ENCODE measurements at regions not wholly inside any gene's neighbourhood (a gene's known extent, or its start where the extent isn't known, plus 50 kb on each side); places are given as distances from the start of the nearest gene placed in this dataset.

DNA sequence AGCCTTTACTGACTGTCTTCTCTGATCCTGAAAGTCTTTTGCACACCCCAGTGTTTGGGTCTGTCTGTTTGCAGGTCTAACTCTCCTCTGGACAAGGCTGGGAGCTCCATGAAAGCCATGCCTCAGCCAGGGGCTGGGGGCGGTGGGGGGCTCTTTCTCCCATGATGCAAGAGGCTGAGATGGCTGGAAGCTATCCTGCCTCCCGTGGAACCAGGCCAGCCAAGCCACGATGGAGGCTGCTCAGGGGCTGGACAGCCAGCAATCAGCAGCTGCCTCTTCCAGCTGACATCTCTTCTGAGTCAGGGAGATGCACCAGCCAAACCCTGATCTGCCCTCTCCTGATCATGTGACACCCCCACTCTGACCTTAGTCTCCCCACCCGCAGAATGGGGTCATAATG is 154.0 kb downstream of the BARX1 start:
- ATAC-seq (ENCODE audit: low FRiP score), result no peak
- TF ChIP-seq, protein P1, sequence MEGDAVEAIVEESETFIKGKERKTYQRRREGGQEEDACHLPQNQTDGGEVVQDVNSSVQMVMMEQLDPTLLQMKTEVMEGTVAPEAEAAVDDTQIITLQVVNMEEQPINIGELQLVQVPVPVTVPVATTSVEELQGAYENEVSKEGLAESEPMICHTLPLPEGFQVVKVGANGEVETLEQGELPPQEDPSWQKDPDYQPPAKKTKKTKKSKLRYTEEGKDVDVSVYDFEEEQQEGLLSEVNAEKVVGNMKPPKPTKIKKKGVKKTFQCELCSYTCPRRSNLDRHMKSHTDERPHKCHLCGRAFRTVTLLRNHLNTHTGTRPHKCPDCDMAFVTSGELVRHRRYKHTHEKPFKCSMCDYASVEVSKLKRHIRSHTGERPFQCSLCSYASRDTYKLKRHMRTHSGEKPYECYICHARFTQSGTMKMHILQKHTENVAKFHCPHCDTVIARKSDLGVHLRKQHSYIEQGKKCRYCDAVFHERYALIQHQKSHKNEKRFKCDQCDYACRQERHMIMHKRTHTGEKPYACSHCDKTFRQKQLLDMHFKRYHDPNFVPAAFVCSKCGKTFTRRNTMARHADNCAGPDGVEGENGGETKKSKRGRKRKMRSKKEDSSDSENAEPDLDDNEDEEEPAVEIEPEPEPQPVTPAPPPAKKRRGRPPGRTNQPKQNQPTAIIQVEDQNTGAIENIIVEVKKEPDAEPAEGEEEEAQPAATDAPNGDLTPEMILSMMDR (IDR thresholded peaks at IDR 0.05), result no peak
- DNase-seq (ENCODE audit: low spot score), result no peak

DNA sequence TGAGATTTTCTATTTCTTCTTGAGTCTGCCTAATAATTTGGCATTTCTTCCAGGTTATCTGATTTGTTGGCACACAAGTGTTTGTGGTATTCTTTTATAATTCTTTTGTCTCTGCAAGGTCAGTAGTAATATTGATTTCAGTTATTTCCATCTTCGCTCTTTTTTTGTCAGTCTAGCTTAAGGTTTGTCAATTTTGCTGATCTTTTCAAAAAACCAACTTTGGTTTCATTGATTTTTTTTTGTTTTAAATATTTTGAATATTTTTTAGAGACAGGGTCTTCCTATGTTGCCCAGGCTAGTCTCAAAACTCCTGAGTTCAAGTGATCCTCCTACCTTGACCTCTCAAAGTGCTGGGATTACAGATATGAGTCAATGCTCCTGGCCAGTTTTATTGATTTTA is 162.8 kb downstream of the BARX1 start:
- no peak for DNase-seq (ENCODE audit: low spot score)
- no peak for ATAC-seq (ENCODE audit: low FRiP score)
- TF ChIP-seq, protein P1 (IDR thresholded peaks at IDR 0.05), result no peak

DNA sequence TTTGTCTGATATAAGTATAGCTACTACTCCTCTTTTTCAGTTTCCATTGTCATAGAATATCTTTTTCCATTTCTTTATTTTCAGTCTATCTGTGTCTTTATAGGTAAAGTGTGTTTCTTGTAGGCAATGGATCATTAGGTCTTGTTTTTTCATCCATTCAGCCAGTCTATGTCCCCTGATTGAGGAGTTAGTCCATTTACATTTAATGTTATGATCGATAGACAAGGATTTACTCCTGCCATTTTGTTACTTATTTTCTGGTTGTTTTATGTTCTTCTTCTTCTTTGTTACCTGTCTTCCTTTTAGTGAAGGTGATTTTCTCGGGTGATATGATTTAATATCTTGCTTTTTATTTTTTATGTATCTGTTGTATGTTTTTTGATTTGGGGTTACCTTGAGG is 169.0 kb downstream of the BARX1 start:
- TF ChIP-seq, protein P1 (IDR thresholded peaks at IDR 0.05), result no peak
- ATAC-seq (ENCODE audit: low FRiP score), result no peak

DNA sequence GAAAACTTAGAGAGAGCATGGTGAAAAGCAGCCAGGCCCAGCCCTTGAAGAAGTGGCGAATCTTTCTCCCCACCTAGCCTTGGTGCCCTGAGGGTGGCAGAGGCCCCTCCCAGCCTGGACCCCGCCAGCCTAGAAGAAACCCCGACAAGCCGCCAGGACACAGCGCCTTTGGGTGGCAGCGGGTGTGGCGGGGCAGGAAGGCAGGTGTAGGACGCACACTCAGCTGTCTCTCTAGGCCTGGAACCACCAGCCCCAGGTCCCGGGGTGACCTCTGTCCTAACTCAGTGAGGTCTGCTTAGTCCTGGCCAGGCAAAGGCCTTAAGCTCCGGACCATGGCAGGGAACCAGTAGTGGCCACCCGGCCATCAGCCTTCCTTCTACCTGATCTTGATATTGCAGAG is 178.3 kb downstream of the BARX1 start:
- ATAC-seq (ENCODE audit: low FRiP score) (no peak), DNase-seq (ENCODE audit: low spot score) (no peak)
- TF ChIP-seq, protein P1 (IDR thresholded peaks at IDR 0.05), result no peak

More for the DNA sequence above, 169.0 kb downstream of the BARX1 start:
- DNase-seq (ENCODE audit: low spot score), result no peak

DNA sequence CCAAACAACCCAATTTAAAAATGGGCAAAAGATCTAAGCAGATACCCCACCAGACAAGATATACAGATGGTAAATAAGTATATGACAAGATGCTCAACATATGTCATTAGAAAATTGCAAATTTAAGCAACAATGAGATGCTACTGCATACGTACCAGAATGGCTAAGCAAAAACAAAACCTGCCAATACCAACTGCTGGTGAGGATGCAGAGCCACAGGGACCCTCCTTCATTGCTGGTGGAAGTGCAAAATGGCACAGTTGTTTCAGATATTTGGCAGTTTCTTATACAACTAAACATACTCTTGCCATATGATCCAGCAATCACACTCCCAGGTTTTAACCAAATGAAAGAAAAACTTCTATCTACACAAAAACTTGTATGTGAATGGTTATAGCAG is 178.9 kb downstream of the BARX1 start:
- ATAC-seq (ENCODE audit: low FRiP score) (no peak), DNase-seq (ENCODE audit: low spot score) (no peak)
- TF ChIP-seq, protein P1 (IDR thresholded peaks at IDR 0.05), result no peak

DNA sequence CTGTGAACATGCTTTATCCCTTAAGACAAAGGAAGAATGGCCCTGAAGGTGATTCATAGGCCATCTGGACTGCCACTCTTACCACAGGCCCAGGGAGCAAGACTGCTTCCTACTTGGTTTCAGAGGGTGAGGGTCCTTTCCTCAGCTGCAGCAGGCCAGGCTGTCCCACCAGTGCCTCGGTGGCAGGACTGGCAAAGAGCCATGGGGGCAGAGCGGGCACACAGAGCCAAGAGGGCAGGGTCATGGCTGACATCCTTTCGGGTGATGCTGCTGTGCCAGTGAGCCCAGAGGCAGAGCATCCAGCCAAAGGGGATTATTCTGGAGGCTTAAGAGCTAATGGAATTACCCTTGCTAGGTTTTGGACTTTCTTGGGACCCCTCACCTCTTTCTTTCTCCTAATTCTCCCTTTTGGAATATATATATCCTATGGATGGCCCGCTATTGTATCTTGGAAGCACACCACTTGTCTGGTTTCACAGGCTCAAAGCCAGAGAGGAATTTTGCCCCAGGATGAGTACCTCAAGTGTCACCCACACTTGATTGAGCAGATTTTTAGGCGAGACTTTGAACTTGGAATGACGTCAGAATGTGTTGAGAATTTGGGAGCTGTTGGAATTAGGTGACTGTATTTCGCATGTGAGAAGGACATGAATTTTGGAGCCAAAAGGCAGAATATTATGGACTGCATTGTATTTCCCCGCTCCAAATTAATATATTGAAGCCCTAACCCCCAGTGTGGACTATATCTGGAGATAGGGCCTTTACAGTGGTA is 180.6 kb downstream of the BARX1 start:
- TF ChIP-seq, protein P1 (IDR thresholded peaks at IDR 0.05), result no peak
- DNase-seq (ENCODE audit: low spot score), result no peak
- ATAC-seq (ENCODE audit: low FRiP score), result no peak

DNA sequence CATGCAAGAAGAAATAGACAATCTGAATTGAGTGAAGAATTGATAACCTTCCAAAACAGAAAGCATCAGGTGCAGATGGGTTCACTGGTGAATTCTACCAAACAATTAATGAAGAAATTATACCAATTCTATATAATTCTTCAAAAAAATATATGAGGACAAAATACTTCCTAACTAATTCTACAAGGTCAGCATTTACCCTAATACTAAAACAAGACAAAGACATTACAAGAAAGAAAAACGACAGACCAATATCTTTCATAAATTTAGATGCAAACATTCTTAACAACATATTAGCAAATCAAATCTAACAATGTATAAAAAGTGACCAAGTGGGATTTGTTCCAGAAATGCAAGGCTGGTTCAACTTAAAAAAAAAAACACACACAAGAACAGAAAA is 183.9 kb downstream of the BARX1 start:
- no peak for DNase-seq (ENCODE audit: low spot score)
- no peak for ATAC-seq (ENCODE audit: low FRiP score)
- TF ChIP-seq, protein P1 (IDR thresholded peaks at IDR 0.05), result no peak

All from omental fat pad (tissue), 3 donors.